Endothelial cell (in vitro differentiated cells): ENCODE measurements at regions not wholly inside any gene's neighbourhood (a gene's known extent, or its start where the extent isn't known, plus 50 kb on each side); places are given as distances from the start of the nearest gene placed in this dataset.

Source experiments
- DNase-seq: peaks from one replicate; pipeline ENCODE4 v3.0.0; 2021; ENCODE audit warnings: low spot score
- H3K27ac Mint-ChIP-seq: one replicate; pipeline ENCODE4 v1.8.0; 2021; ENCODE audit warnings: mixed read lengths, inconsistent platforms; ENCODE audit not compliant: unreplicated experiment
- H3K27me3 Mint-ChIP-seq: one replicate; pipeline ENCODE4 v1.8.0; 2021; ENCODE audit warnings: mild to moderate bottlenecking, moderate library complexity, mixed read lengths, inconsistent platforms; ENCODE audit not compliant: unreplicated experiment
- H3K36me3 Mint-ChIP-seq: one replicate; pipeline ENCODE4 v1.8.0; 2021; ENCODE audit warnings: mild to moderate bottlenecking, low read depth, mixed read lengths, inconsistent platforms; ENCODE audit not compliant: unreplicated experiment
- H3K4me1 Mint-ChIP-seq: one replicate; pipeline ENCODE4 v1.8.0; 2021; ENCODE audit warnings: mild to moderate bottlenecking, mixed read lengths, inconsistent platforms; ENCODE audit not compliant: unreplicated experiment
- H3K4me3 Mint-ChIP-seq: one replicate; pipeline ENCODE4 v1.8.0; 2021; ENCODE audit warnings: mild to moderate bottlenecking, mixed read lengths, inconsistent platforms; ENCODE audit not compliant: unreplicated experiment
- H3K9me3 Mint-ChIP-seq: one replicate; pipeline ENCODE4 v1.8.0; 2021; ENCODE audit warnings: mixed read lengths, inconsistent platforms; ENCODE audit not compliant: unreplicated experiment
- TF ChIP-seq, protein P1 (sequence below): fragments of 200-600 bp; sonication (generic); IDR thresholded peaks from one replicate; pipeline ENCODE4 v1.5.0; 2021; ENCODE audit warnings: antibody characterized with exemption; ENCODE audit not compliant: unreplicated experiment

GRCh38 chr6:14639983-14640599 lies 522.5 kb downstream of the CD83 start:
- peaks cover 35% of the 10 kb centered on the region for H3K4me1 Mint-ChIP-seq
- no peaks in the 10 kb centered on the region for H3K9me3 Mint-ChIP-seq
- TF ChIP-seq, protein P1, sequence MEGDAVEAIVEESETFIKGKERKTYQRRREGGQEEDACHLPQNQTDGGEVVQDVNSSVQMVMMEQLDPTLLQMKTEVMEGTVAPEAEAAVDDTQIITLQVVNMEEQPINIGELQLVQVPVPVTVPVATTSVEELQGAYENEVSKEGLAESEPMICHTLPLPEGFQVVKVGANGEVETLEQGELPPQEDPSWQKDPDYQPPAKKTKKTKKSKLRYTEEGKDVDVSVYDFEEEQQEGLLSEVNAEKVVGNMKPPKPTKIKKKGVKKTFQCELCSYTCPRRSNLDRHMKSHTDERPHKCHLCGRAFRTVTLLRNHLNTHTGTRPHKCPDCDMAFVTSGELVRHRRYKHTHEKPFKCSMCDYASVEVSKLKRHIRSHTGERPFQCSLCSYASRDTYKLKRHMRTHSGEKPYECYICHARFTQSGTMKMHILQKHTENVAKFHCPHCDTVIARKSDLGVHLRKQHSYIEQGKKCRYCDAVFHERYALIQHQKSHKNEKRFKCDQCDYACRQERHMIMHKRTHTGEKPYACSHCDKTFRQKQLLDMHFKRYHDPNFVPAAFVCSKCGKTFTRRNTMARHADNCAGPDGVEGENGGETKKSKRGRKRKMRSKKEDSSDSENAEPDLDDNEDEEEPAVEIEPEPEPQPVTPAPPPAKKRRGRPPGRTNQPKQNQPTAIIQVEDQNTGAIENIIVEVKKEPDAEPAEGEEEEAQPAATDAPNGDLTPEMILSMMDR, result no peak
- no peak for DNase-seq
- no peak overlapping the region for H3K27ac Mint-ChIP-seq
- H3K27me3 Mint-ChIP-seq, result peaks cover 1% of the 10 kb centered on the region
- no peaks in the 10 kb centered on the region for H3K36me3 Mint-ChIP-seq
- H3K4me3 Mint-ChIP-seq, result no peak overlapping the region

GRCh38 chr6:14640631-14641030 lies 523.1 kb downstream of the CD83 start:
- peaks cover 31% of the 10 kb centered on the region for H3K4me1 Mint-ChIP-seq
- H3K27me3 Mint-ChIP-seq, result peaks cover 1% of the 10 kb centered on the region
- DNase-seq, result no peak
- TF ChIP-seq, protein P1, result no peak
- H3K4me3 Mint-ChIP-seq, result no peak overlapping the region
- no peaks in the 10 kb centered on the region for H3K9me3 Mint-ChIP-seq
- H3K36me3 Mint-ChIP-seq, result no peaks in the 10 kb centered on the region
- no peak overlapping the region for H3K27ac Mint-ChIP-seq

GRCh38 chr6:14641423-14642135 lies 524.0 kb downstream of the CD83 start:
- no peaks in the 10 kb centered on the region for H3K36me3 Mint-ChIP-seq
- H3K9me3 Mint-ChIP-seq, result no peaks in the 10 kb centered on the region
- peaks cover 26% of the 10 kb centered on the region for H3K4me1 Mint-ChIP-seq
- DNase-seq, result no peak
- TF ChIP-seq, protein P1, result no peak
- peaks cover 1% of the 10 kb centered on the region for H3K27me3 Mint-ChIP-seq
- H3K27ac Mint-ChIP-seq, result no peak overlapping the region
- no peak overlapping the region for H3K4me3 Mint-ChIP-seq

DNA sequence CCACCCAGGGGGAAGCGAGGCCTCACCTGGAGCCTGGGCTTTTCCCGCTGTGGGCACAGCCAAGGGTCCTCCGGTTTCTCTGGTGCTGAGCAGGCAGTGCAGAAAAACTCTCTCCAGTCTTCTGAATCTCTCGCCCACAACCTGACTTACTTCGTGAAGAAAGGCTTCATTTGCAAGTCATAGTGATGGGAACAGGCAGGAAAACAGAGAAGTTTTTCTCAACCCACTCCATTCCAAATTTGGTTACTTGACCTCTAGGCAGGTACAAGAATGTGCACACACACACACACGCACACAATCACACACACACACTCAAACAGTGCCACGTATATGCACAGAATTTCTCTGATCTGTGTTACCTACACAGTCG lies 524.5 kb downstream of the CD83 start:
- Mint-ChIP-seq H3K4me1 (peaks cover 26% of the 10 kb centered on the region), H3K27ac (no peak overlapping the region)
- TF ChIP-seq, protein P1, result no peak

DNA sequence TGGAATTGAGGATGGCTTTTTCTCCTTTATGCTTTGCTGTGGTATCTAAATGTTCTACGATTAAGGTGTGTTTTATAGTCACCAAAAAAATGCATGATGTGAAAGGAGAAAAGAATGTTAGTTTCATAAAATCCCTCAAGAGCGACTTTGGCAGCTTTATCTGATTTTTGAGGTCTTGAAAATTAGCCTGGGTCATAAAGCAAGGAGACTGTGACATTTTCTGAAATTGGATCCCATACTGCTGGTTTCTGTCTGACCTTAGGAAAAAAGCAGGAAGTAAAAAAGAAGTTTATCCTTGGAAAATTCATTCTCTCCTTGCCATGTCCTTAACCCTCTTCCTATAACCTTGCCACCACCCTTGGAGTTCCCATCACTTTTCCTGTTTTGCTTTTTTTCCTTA lies 525.3 kb downstream of the CD83 start:
- Mint-ChIP-seq H3K4me3 (no peak overlapping the region), H3K27me3 (peaks cover 1% of the 10 kb centered on the region), H3K9me3 (no peaks in the 10 kb centered on the region), H3K4me1 (peaks cover 26% of the 10 kb centered on the region), H3K27ac (no peak overlapping the region), H3K36me3 (no peaks in the 10 kb centered on the region)
- TF ChIP-seq, protein P1, result no peak
- DNase-seq, result no peak

More for the DNA sequence above, 524.5 kb downstream of the CD83 start:
- DNase-seq, result no peak
- H3K27me3 Mint-ChIP-seq, result peaks cover 1% of the 10 kb centered on the region
- H3K4me3 Mint-ChIP-seq, result no peak overlapping the region
- H3K9me3 Mint-ChIP-seq, result no peaks in the 10 kb centered on the region
- H3K36me3 Mint-ChIP-seq, result no peaks in the 10 kb centered on the region
